Natural killer cell (primary cell): ENCODE measurements at regions not wholly inside any gene's neighbourhood (a gene's known extent, or its start where the extent isn't known, plus 50 kb on each side); places are given as distances from the start of the nearest gene placed in this dataset.

ENCODE experiments used
- ATAC-seq, 3 donors: fragments of 150-1000 bp in 2 of 3; fragments of 200-7000 bp in 1 of 3; cut with Tn5 transposase; 1 replicate in 1 of 3; 2 replicates in 2 of 3; pipeline ENCODE4 v1.10.0; 2021; ENCODE audit warnings: mild to moderate bottlenecking in 2 of 3, moderate library complexity in 2 of 3
- DNase-seq, 2 donors: peaks; one replicate each; pipeline versions ENCODE4 v3.0.0 to v3.0.0-alpha.2; 2013 to 2021; ENCODE audit warnings: mixed read lengths in 1 of 2
- H3K27ac ChIP-seq: one replicate; pipeline ENCODE4 v1.5.1; 2013; ENCODE audit warnings: mild to moderate bottlenecking, low read length
- H3K27me3 ChIP-seq: one replicate; pipeline ENCODE4 v1.6.1; 2013; ENCODE audit warnings: low read length; ENCODE audit not compliant: control insufficient read depth, insufficient read depth
- H3K36me3 ChIP-seq: one replicate; pipeline ENCODE4 v1.6.1; 2013; ENCODE audit warnings: low read length; ENCODE audit not compliant: control insufficient read depth, insufficient read depth
- H3K4me1 ChIP-seq: one replicate; pipeline ENCODE4 v1.6.1; 2013; ENCODE audit warnings: low read length; ENCODE audit not compliant: control insufficient read depth, insufficient read depth
- H3K4me3 ChIP-seq: one replicate; pipeline ENCODE4 v1.5.1; 2013; ENCODE audit warnings: low read length
- H3K9me3 ChIP-seq: one replicate; pipeline ENCODE4 v1.6.1; 2013; ENCODE audit warnings: low read length; ENCODE audit not compliant: control insufficient read depth, insufficient read depth
- H3K27ac Mint-ChIP-seq, 2 donors: one replicate each; pipeline ENCODE4 v1.8.0; 2022; ENCODE audit warnings: mild to moderate bottlenecking in 2 of 2, mixed read lengths in 2 of 2, moderate library complexity in 1 of 2
- H3K27me3 Mint-ChIP-seq, 2 donors: one replicate each; pipeline ENCODE4 v1.8.0; 2022; ENCODE audit warnings: low read depth in 2 of 2, mixed read lengths in 2 of 2
- H3K36me3 Mint-ChIP-seq: one replicate; pipeline ENCODE4 v1.8.0; 2022; ENCODE audit warnings: mixed read lengths
- H3K4me1 Mint-ChIP-seq, 2 donors: one replicate each; pipeline ENCODE4 v1.8.0; 2022; ENCODE audit warnings: mixed read lengths in 2 of 2
- H3K4me3 Mint-ChIP-seq: one replicate; pipeline ENCODE4 v1.8.0; 2022; ENCODE audit warnings: mild to moderate bottlenecking, moderate library complexity, mixed read lengths
- H3K9me3 Mint-ChIP-seq, 2 donors: one replicate each; pipeline ENCODE4 v1.8.0; 2022; ENCODE audit warnings: mixed read lengths in 2 of 2
- WGBS: methylation state at CpG from one replicate; pipeline ENCODE4 v1.1.7; 2013; ENCODE audit warnings: missing lambda C conversion rate; ENCODE audit not compliant: insufficient coverage; 5-methylcytosine and 5-hydroxymethylcytosine counted together
- intact Hi-C: fragments of 100-400 bp; cut with micrococcal nuclease; formaldehyde crosslinking; loops from one replicate; pipeline ENCODE4 v1.14.2; 2022
- TF ChIP-seq, protein P1 (sequence below): fragments of 200-600 bp; IDR thresholded peaks from one replicate; pipeline ENCODE4 v1.8.0; 2022; ENCODE audit warnings: antibody characterized with exemption

GRCh38 chr17:77723071-77723908 lies 235.2 kb upstream of the TNRC6C start:
- no peaks in the 10 kb centered on the region for H3K9me3 ChIP-seq
- intact Hi-C loops: no loop called here
- ATAC-seq (no peak), DNase-seq (no peak)
- H3K27me3 ChIP-seq: no peaks in the 10 kb centered on the region
- TF ChIP-seq, protein P1, sequence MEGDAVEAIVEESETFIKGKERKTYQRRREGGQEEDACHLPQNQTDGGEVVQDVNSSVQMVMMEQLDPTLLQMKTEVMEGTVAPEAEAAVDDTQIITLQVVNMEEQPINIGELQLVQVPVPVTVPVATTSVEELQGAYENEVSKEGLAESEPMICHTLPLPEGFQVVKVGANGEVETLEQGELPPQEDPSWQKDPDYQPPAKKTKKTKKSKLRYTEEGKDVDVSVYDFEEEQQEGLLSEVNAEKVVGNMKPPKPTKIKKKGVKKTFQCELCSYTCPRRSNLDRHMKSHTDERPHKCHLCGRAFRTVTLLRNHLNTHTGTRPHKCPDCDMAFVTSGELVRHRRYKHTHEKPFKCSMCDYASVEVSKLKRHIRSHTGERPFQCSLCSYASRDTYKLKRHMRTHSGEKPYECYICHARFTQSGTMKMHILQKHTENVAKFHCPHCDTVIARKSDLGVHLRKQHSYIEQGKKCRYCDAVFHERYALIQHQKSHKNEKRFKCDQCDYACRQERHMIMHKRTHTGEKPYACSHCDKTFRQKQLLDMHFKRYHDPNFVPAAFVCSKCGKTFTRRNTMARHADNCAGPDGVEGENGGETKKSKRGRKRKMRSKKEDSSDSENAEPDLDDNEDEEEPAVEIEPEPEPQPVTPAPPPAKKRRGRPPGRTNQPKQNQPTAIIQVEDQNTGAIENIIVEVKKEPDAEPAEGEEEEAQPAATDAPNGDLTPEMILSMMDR: no peak
- 94% methylated on average over 20 of the region's 20 CpGs for WGBS
- Mint-ChIP-seq H3K9me3 (no peaks in the 10 kb centered on the region), H3K4me1 (peaks cover 0 to 10% of the 10 kb centered on the region in 2 donors), H3K4me3 (no peak overlapping the region), H3K27me3 (peaks cover 0 to 10% of the 10 kb centered on the region in 2 donors), H3K27ac (no peak overlapping the region), H3K36me3 (no peaks in the 10 kb centered on the region)
- H3K4me1 ChIP-seq: no peaks in the 10 kb centered on the region
- no peaks in the 10 kb centered on the region for H3K36me3 ChIP-seq
- no peak overlapping the region for H3K27ac ChIP-seq
- H3K4me3 ChIP-seq: no peak overlapping the region

DNA sequence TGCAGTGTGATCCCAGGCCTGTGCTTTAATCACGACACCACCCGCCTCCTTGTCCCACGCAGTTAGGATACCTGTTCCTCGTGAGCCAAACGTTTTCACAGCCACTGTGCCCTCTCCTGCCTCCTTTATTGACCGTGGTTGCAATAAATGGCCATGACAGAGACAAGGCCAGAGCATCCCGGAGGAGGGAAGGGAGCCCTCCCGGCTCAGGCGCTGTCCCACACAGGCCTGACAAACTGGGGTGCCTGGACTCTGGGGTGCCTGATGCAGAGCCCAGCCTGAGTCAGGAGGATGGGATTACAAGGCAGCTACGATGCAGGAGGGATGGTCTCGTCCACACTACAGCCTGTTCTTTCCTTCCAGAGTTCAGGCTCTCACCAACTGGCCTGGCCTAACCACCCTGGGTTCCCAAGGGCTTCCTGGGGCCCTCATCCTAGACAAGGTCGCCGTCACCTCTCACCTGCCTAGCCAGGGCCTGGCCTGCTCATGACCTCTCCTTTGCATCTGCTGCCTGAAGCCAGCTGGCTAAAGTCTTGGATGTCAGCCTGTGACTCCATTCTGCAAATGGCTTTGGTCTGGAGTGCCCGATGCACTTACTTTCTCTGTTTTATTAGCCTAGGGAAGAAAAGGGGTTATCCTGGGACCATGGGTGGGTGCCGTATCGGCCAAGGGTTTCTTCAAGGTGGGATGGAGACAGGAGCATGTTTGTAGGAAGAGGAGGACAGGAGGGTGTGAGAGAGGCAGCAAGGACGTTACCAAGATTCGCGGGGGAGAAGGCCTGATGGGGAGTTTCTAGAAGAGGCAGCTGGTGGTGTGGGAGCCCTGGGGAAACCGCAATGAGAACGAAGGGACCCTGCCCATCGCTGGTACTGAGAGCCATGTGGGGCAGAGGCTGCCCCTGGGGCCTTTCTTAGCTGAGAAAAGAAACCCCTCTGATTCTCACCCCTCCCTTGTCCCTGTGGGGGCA lies 234.3 kb upstream of the TNRC6C start:
- ATAC-seq (no peak), DNase-seq (no peak)
- H3K27me3 Mint-ChIP-seq: peaks cover 3 to 6% of the 10 kb centered on the region in 2 donors
- no peak overlapping the region for H3K4me3 ChIP-seq
- no peak overlapping the region for H3K27ac ChIP-seq
- no peaks in the 10 kb centered on the region for H3K36me3 Mint-ChIP-seq
- H3K27me3 ChIP-seq: no peaks in the 10 kb centered on the region
- no peak overlapping the region for H3K27ac Mint-ChIP-seq
- H3K9me3 Mint-ChIP-seq: no peaks in the 10 kb centered on the region
- H3K4me1 Mint-ChIP-seq: peaks cover 0 to 5% of the 10 kb centered on the region in 2 donors
- H3K4me1 ChIP-seq: no peaks in the 10 kb centered on the region
- intact Hi-C loops: no loop called here
- H3K36me3 ChIP-seq: no peaks in the 10 kb centered on the region
- H3K9me3 ChIP-seq: no peaks in the 10 kb centered on the region
- H3K4me3 Mint-ChIP-seq: no peak overlapping the region
- TF ChIP-seq, protein P1: no peak
- 82% methylated on average over 22 of the region's 22 CpGs for WGBS

DNA sequence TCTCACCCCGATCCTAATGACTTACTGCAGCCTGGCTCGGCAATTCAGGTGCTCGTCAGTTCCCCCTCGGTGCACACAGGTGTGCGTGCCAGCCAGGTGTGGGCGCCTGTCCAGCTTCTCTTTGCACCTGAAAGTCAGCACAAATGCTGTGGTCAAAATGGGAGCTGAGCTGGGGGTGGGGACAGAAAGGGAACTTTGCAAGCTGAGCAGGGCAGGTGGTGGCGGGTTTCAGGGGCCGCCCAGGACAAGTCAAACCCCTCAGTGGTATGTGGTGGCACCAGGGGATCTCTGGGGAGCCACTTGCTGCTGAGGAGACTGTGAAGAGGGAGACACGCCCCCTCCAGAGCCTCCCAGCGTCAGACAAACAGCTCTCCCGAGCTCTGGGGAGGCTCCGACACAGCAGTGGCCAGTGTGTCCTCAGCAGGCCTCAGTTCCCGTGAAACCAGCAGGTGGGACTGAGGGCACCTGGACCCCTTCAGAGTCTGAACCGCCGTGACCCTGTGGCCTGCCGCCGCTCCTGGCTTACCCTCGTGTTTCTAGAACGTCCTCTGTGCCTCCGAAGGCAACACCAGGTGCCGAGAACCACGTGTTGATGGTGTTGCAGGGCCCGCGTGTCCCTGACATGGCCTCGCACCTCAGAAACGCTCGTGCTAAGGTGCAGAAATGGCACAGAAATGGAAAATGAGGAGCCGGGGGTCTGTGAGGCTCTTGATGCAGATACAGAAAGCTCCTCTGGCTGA lies 233.5 kb upstream of the TNRC6C start:
- Histone ChIP-seq H3K27ac (no peak overlapping the region), H3K27me3 (no peaks in the 10 kb centered on the region), H3K9me3 (no peaks in the 10 kb centered on the region), H3K4me3 (no peak overlapping the region), H3K36me3 (no peaks in the 10 kb centered on the region), H3K4me1 (no peaks in the 10 kb centered on the region)
- H3K27me3 Mint-ChIP-seq: peaks cover 3 to 14% of the 10 kb centered on the region in 2 donors
- TF ChIP-seq, protein P1: no peak
- intact Hi-C loops: no loop called here
- no peaks in the 10 kb centered on the region for H3K9me3 Mint-ChIP-seq
- H3K27ac Mint-ChIP-seq: no peak overlapping the region
- H3K4me3 Mint-ChIP-seq: no peak overlapping the region
- H3K36me3 Mint-ChIP-seq: no peaks in the 10 kb centered on the region
- ATAC-seq (no peak), DNase-seq (no peak)
- 78% methylated on average over 28 of the region's 28 CpGs for WGBS
- peaks cover 0 to 5% of the 10 kb centered on the region in 2 donors for H3K4me1 Mint-ChIP-seq
